ENCODE measurements at regions not wholly inside any gene's neighbourhood (a gene's known extent, or its start where the extent isn't known, plus 50 kb on each side); places are given as distances from the start of the nearest gene placed in this dataset.
A peak's percentile ranks its signal among the peaks of the same experiment; 100 is the strongest.
"Not testable (repeated sequence)": the region's sequence is repeated elsewhere in the genome, so short reads cannot be mapped to it uniquely, and the experiment has no call there.

- no peak for DNase-seq
Observed at GRCh38 chr20:40860487-40860902, 168.1 kb upstream of the TOP1 start.

GRCh38 chr20:40861427-40862008, 167.1 kb upstream of the TOP1 start:
- DNase-seq: no peak

- no peak for DNase-seq
Observed at GRCh38 chr20:40863355-40863919, 165.2 kb upstream of the TOP1 start.

GRCh38 chr20:40864470-40864869, 164.2 kb upstream of the TOP1 start:
- no peak for DNase-seq

GRCh38 chr20:40865095-40865494, 163.5 kb upstream of the TOP1 start:
- DNase-seq: no peak

- no peak for DNase-seq
Observed at GRCh38 chr20:40866056-40866455, 162.6 kb upstream of the TOP1 start.

GRCh38 chr20:40868551-40869217, 159.9 kb upstream of the TOP1 start:
- no peak for DNase-seq

GRCh38 chr20:40869218-40870147, 159.1 kb upstream of the TOP1 start:
- no peak for DNase-seq

- DNase-seq: no peak
Observed at GRCh38 chr20:40875116-40876085, 153.2 kb upstream of the TOP1 start.

- DNase-seq: not testable (repeated sequence)
Observed at GRCh38 chr20:40878099-40878498, 150.5 kb upstream of the TOP1 start.

GRCh38 chr20:40880063-40880728, 148.4 kb upstream of the TOP1 start:
- peak; percentile 4 for DNase-seq

- DNase-seq: no peak
Observed at GRCh38 chr20:40880729-40881109, 147.9 kb upstream of the TOP1 start.

GRCh38 chr20:40882152-40882551, 146.5 kb upstream of the TOP1 start:
- no peak for DNase-seq

- DNase-seq: no peak
Observed at GRCh38 chr20:40883097-40883496, 145.5 kb upstream of the TOP1 start.

- no peak for DNase-seq
Observed at GRCh38 chr20:40887105-40887504, 141.5 kb upstream of the TOP1 start.

- DNase-seq: not testable (repeated sequence)
Observed at GRCh38 chr20:40889266-40889665, 139.4 kb upstream of the TOP1 start.

- DNase-seq: no peak
Observed at GRCh38 chr20:40890181-40890580, 138.4 kb upstream of the TOP1 start.

GRCh38 chr20:40890635-40891034, 138.0 kb upstream of the TOP1 start:
- no peak for DNase-seq

- no peak for DNase-seq
Observed at GRCh38 chr20:40891351-40891750, 137.3 kb upstream of the TOP1 start.

- no peak for DNase-seq
Observed at GRCh38 chr20:40892642-40893041, 136.0 kb upstream of the TOP1 start.

GRCh38 chr20:40893610-40894236, 134.9 kb upstream of the TOP1 start:
- no peak for DNase-seq
